OCI-LY3 (cell line): ENCODE measurements at regions not wholly inside any gene's neighbourhood (a gene's known extent, or its start where the extent isn't known, plus 50 kb on each side); places are given as distances from the start of the nearest gene placed in this dataset.

Experiments
- H2AFZ ChIP-seq: fragments of 200-600, 300-600 bp; shearing (Covaris generic); 2 replicates; pipeline ENCODE4 v1.6.0; 2014; ENCODE audit warnings: antibody characterized with exemption, low read depth, low read length
- H3K27ac ChIP-seq: fragments of 200-600, 300-600 bp; sonication (generic); 2 replicates; pipeline ENCODE4 v1.5.1; 2014; ENCODE audit warnings: mild to moderate bottlenecking, low read length, moderate library complexity, mixed read lengths
- H3K27me3 ChIP-seq: fragments of 200-600, 300-600 bp; sonication (generic); 2 replicates; pipeline ENCODE4 v1.6.1; 2014; ENCODE audit warnings: low read depth, low read length, mixed read lengths
- H3K36me3 ChIP-seq: fragments of 200-600, 300-600 bp; sonication (generic); replicated peaks from 2 replicates; pipeline ENCODE3; 2014; ENCODE audit warnings: low read depth, low read length, mixed read lengths
- H3K4me1 ChIP-seq: fragments of 300-600, 200-600 bp; sonication (generic); 2 replicates; pipeline ENCODE4 v1.6.1; 2014; ENCODE audit warnings: low read length, mixed read lengths
- H3K4me2 ChIP-seq: fragments of 200-600, 300-600 bp; sonication (generic); 2 replicates; pipeline ENCODE4 v1.6.1; 2014; ENCODE audit warnings: low read length, mixed read lengths
- H3K4me3 ChIP-seq: fragments of 300-600, 200-600 bp; sonication (generic); 2 replicates; pipeline ENCODE4 v1.5.1; 2014; ENCODE audit warnings: antibody characterized with exemption, mild to moderate bottlenecking, low read length, moderate library complexity
- H3K79me2 ChIP-seq: fragments of 300-600, 200-600 bp; shearing (Covaris generic); 2 replicates; pipeline ENCODE4 v1.6.1; 2014; ENCODE audit warnings: mild to moderate bottlenecking, low read length, mixed read lengths
- H3K9ac ChIP-seq: fragments of 300-600, 200-600 bp; shearing (Covaris generic); 2 replicates; pipeline ENCODE4 v1.6.0; 2014; ENCODE audit warnings: mild to moderate bottlenecking, low read length, moderate library complexity
- H3K9me3 ChIP-seq: fragments of 200-600, 300-600 bp; shearing (Covaris generic); 2 replicates; pipeline ENCODE4 v1.6.1; 2014; ENCODE audit warnings: low read length, mixed read lengths; ENCODE audit not compliant: insufficient read depth
- H4K20me1 ChIP-seq: fragments of 200-600, 300-600 bp; sonication (generic); 2 replicates; pipeline ENCODE4 v1.6.1; 2016; ENCODE audit warnings: low read length, mixed read lengths; ENCODE audit not compliant: insufficient read depth
- EZH2phosphoT487 ChIP-seq: fragments of 200-600 bp; shearing (Covaris generic); IDR thresholded peaks from 2 replicates; pipeline ENCODE4 v1.6.1; 2018; ENCODE audit warnings: antibody characterized with exemption, mixed run types, low read depth
- TF ChIP-seq, protein P1 (sequence below): fragments of 200-600, 300-600 bp; sonication (generic); IDR thresholded peaks from 2 replicates; pipeline ENCODE4 v1.5.1; 2014; ENCODE audit warnings: antibody characterized with exemption, low read length, low read depth

DNA sequence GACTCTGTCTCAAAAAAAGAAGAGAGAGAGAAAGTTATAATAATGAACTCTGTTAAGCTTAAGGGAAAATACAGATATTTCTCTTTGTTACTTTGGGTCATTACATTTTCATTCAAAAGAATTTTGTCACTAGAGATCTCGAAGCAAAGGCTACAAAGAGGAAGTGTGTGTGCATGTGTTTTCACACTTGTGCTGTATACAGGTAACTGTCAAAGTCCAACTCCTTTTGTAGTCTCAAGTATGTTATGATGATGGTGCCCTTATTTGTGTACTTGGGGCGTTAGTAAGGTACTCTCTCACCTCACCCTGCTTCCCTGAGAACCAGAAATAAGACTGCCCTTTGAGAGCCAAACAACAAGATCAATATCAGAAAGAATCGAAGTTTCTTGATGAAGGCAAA is 152.9 kb upstream of the ZNF644 start:
- Histone ChIP-seq H3K27me3 (0 out of 2 replicates have a peak, but pooled peaks cover 6% of the 10 kb centered on the region), H3K9me3 (no peaks in the 10 kb centered on the region), H3K36me3 (no peaks in the 10 kb centered on the region), H3K9ac (no peak overlapping the region), H3K4me1 (no peaks in the 10 kb centered on the region), H3K4me2 (no peak overlapping the region), H3K79me2 (no peaks in the 10 kb centered on the region), H2AFZ (no peak overlapping the region), H4K20me1 (no peaks in the 10 kb centered on the region), H3K4me3 (no peak overlapping the region), H3K27ac (no peak overlapping the region)
- TF ChIP-seq, protein P1, sequence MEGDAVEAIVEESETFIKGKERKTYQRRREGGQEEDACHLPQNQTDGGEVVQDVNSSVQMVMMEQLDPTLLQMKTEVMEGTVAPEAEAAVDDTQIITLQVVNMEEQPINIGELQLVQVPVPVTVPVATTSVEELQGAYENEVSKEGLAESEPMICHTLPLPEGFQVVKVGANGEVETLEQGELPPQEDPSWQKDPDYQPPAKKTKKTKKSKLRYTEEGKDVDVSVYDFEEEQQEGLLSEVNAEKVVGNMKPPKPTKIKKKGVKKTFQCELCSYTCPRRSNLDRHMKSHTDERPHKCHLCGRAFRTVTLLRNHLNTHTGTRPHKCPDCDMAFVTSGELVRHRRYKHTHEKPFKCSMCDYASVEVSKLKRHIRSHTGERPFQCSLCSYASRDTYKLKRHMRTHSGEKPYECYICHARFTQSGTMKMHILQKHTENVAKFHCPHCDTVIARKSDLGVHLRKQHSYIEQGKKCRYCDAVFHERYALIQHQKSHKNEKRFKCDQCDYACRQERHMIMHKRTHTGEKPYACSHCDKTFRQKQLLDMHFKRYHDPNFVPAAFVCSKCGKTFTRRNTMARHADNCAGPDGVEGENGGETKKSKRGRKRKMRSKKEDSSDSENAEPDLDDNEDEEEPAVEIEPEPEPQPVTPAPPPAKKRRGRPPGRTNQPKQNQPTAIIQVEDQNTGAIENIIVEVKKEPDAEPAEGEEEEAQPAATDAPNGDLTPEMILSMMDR = no peak
- TF ChIP-seq EZH2phosphoT487 = no peak

DNA sequence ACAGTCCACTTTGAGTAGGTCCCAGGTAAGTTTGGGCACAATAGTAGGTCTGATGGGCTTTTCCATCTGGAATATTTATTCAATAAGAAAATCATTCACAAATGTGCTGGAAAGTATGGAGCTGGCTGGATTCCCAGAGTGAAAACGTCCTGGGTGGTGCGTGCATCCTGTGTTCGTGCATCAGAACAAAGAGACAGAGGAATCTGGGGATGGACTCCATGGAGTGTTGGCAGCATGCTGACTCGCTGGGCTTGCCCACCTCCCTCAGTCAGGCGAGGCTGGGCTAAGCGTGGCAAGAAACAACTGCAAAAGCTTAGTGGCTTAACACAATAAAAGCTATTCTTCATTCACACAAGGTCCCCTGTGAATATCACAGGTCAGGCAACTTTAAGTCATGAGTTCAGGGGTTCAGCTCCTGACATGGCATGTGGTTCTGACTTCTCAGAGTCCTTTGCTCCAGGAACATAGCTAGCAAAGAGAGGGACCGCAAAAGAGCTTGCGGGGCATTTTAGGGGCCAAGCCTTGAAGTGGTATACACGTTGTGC is 151.6 kb upstream of the ZNF644 start:
- Histone ChIP-seq H3K27ac (no peak overlapping the region), H3K36me3 (no peaks in the 10 kb centered on the region), H3K9me3 (no peaks in the 10 kb centered on the region), H3K79me2 (no peaks in the 10 kb centered on the region), H3K4me1 (no peaks in the 10 kb centered on the region), H3K27me3 (0 out of 2 replicates have a peak, but pooled peaks cover 6% of the 10 kb centered on the region), H4K20me1 (no peaks in the 10 kb centered on the region), H2AFZ (no peak overlapping the region), H3K4me3 (no peak overlapping the region), H3K9ac (no peak overlapping the region), H3K4me2 (no peak overlapping the region)
- TF ChIP-seq, protein P1 = no peak
- TF ChIP-seq EZH2phosphoT487 = no peak

DNA sequence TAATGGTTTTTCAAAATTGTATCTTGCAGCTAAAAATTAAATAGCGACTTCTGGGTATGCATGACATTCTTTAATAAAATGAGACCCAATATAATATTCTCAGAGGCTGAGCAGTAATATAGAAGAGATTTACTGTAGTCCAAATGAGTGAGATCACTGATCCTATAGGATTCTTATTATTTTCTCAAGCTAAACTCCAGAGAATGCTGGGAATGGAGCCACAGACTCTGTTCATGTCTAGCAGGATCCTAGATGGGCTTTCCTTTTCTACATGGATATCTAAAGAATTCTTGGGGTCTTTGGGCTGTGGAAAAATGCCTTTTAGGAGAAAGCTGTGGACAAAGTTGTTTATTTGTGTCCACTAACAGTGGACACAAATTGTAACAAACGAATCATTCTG is 150.7 kb upstream of the ZNF644 start:
- Histone ChIP-seq H3K36me3 (no peaks in the 10 kb centered on the region), H3K9me3 (no peaks in the 10 kb centered on the region), H3K27me3 (0 out of 2 replicates have a peak, but pooled peaks cover 6% of the 10 kb centered on the region), H3K4me3 (no peak overlapping the region), H3K4me2 (no peak overlapping the region), H3K79me2 (no peaks in the 10 kb centered on the region), H4K20me1 (no peaks in the 10 kb centered on the region), H3K27ac (no peak overlapping the region), H2AFZ (no peak overlapping the region), H3K9ac (no peak overlapping the region), H3K4me1 (no peaks in the 10 kb centered on the region)
- no peak for TF ChIP-seq EZH2phosphoT487
- TF ChIP-seq, protein P1 = no peak

DNA sequence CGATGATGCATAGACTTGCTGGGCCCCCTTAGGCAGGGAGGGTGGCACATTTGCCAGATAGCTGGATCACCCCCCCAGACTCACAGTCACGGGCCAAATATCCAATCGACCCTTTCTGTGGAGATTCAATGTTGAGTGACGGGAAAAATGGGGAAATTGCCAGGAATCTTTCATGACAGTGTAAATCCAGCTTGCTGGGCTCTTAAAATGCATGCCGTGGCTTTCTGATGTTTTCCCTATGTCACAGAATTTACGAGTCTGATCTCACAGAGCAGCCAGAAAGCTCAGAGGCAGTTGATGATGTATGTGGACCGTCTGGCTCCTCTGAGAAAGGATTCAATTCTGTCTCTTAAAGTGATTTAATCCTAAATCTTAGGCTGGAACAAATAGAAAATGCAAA is 150.1 kb upstream of the ZNF644 start:
- H3K27me3 ChIP-seq = 0 out of 2 replicates have a peak, but pooled peaks cover 6% of the 10 kb centered on the region
- H3K27ac ChIP-seq = no peak overlapping the region
- no peak overlapping the region for H2AFZ ChIP-seq
- TF ChIP-seq, protein P1 = no peak
- TF ChIP-seq EZH2phosphoT487 = no peak
- H3K4me2 ChIP-seq = no peak overlapping the region
- H3K9me3 ChIP-seq = no peaks in the 10 kb centered on the region
- no peak overlapping the region for H3K4me3 ChIP-seq
- no peaks in the 10 kb centered on the region for H3K4me1 ChIP-seq
- H3K36me3 ChIP-seq = no peaks in the 10 kb centered on the region
- no peaks in the 10 kb centered on the region for H4K20me1 ChIP-seq
- no peaks in the 10 kb centered on the region for H3K79me2 ChIP-seq
- H3K9ac ChIP-seq = no peak overlapping the region
